WTC11 (cell line): ENCODE measurements at regions not wholly inside any gene's neighbourhood (a gene's known extent, or its start where the extent isn't known, plus 50 kb on each side); places are given as distances from the start of the nearest gene placed in this dataset.

Source experiments
- CTCF ChIP-seq: fragments of 200-600 bp; IDR thresholded peaks from 2 replicates; pipeline ENCODE4 v1.8.0; 2022; ENCODE audit warnings: antibody characterized with exemption
- E2F4 ChIP-seq: sonication (generic); formaldehyde crosslinking; IDR thresholded peaks from 2 replicates; pipeline ENCODE4 v1.8.1; 2022; ENCODE audit warnings: low read depth, mild to moderate bottlenecking, moderate library complexity, missing genetic modification reagents, borderline replicate concordance
- EMX1 ChIP-seq: fragments of 250-450 bp; sonication (Bioruptor Pico); IDR thresholded peaks from 2 replicates; pipeline ENCODE4 v1.8.0; 2021; ENCODE audit warnings: mild to moderate bottlenecking
- ESRRA ChIP-seq: sonication (generic); formaldehyde crosslinking; IDR thresholded peaks from 2 replicates; pipeline ENCODE4 v1.8.1; 2022; ENCODE audit warnings: mild to moderate bottlenecking, missing genetic modification reagents, borderline replicate concordance
- FOXJ3 ChIP-seq: sonication (generic); formaldehyde crosslinking; IDR thresholded peaks from 2 replicates; pipeline ENCODE4 v1.9.0; 2021; ENCODE audit warnings: missing genetic modification reagents, mild to moderate bottlenecking, borderline replicate concordance
- FOXK1 ChIP-seq: sonication (generic); formaldehyde crosslinking; IDR thresholded peaks from 2 replicates; pipeline ENCODE4 v1.8.0; 2022; ENCODE audit warnings: mild to moderate bottlenecking, moderate library complexity, missing genetic modification reagents
- IRF2 ChIP-seq: sonication (generic); formaldehyde crosslinking; IDR thresholded peaks from 2 replicates; pipeline ENCODE4 v1.8.0; 2022; ENCODE audit warnings: low read depth, missing genetic modification reagents, borderline replicate concordance
- JUN ChIP-seq: sonication (generic); formaldehyde crosslinking; IDR thresholded peaks from 2 replicates; pipeline ENCODE4 v1.8.0; 2023; ENCODE audit warnings: mild to moderate bottlenecking, missing genetic modification reagents
- MLX ChIP-seq: sonication (generic); formaldehyde crosslinking; IDR thresholded peaks from 2 replicates; pipeline ENCODE4 v1.8.1; 2023; ENCODE audit warnings: mild to moderate bottlenecking, missing genetic modification reagents, moderate library complexity
- NFYB ChIP-seq: sonication (generic); formaldehyde crosslinking; conservative IDR thresholded peaks from 2 replicates; pipeline ENCODE4 v1.8.0; 2022; ENCODE audit warnings: low read depth, missing genetic modification reagents
- SMAD3 ChIP-seq: sonication (generic); formaldehyde crosslinking; IDR thresholded peaks from 2 replicates; pipeline ENCODE4 v1.8.0; 2022; ENCODE audit warnings: missing genetic modification reagents, mild to moderate bottlenecking, borderline replicate concordance
- ZNF121 ChIP-seq: sonication (generic); formaldehyde crosslinking; IDR thresholded peaks from 2 replicates; pipeline ENCODE4 v1.8.0; 2023; ENCODE audit warnings: missing genetic modification reagents

- TF ChIP-seq CTCF, result no peak
- no peak for TF ChIP-seq EMX1
- TF ChIP-seq ESRRA (CRISPR knock-in tag), result no peak
- no peak for TF ChIP-seq NFYB
- no peak for TF ChIP-seq IRF2 (CRISPR knock-in tag)
- TF ChIP-seq MLX, result no peak
- no peak for TF ChIP-seq JUN (CRISPR knock-in tag)
- TF ChIP-seq FOXJ3 (CRISPR knock-in tag), result no peak
- TF ChIP-seq E2F4 (CRISPR knock-in tag), result no peak
- no peak for TF ChIP-seq FOXK1
- TF ChIP-seq SMAD3 (CRISPR knock-in tag), result no peak
- TF ChIP-seq ZNF121 (CRISPR knock-in tag), result no peak
Measured at GRCh38 chr3:78026318-78026828, 986.5 kb downstream of the ROBO2 start.
